ENCODE measurements at regions not wholly inside any gene's neighbourhood (a gene's known extent, or its start where the extent isn't known, plus 50 kb on each side); places are given as distances from the start of the nearest gene placed in this dataset.

GRCh38 chr9:4413856-4414255 is 76.4 kb upstream of the SLC1A1 start:
- H3K4me3 ChIP-seq (ENCODE audit: low read length) = no peak overlapping the region
- TF ChIP-seq CTCF (conservative IDR thresholded peaks at IDR 0.05; ENCODE audit: low read depth, low read length) = no peak
- no peak for DNase-seq (ENCODE audit: low read depth)

- no peak for TF ChIP-seq CTCF (conservative IDR thresholded peaks at IDR 0.05; ENCODE audit: low read depth, low read length)
- no peak for DNase-seq (ENCODE audit: low read depth)
- H3K4me3 ChIP-seq (ENCODE audit: low read length) = no peak overlapping the region
Observed at GRCh38 chr9:4404156-4404555, 86.1 kb upstream of the SLC1A1 start.

GRCh38 chr9:4402501-4402900 is 87.8 kb upstream of the SLC1A1 start:
- no peak for DNase-seq (ENCODE audit: low read depth)
- no peak overlapping the region for H3K4me3 ChIP-seq (ENCODE audit: low read length)
- no peak for TF ChIP-seq CTCF (conservative IDR thresholded peaks at IDR 0.05; ENCODE audit: low read depth, low read length)

GRCh38 chr9:4400731-4401130 is 89.5 kb upstream of the SLC1A1 start:
- no peak for TF ChIP-seq CTCF (conservative IDR thresholded peaks at IDR 0.05; ENCODE audit: low read depth, low read length)
- no peak overlapping the region for H3K4me3 ChIP-seq (ENCODE audit: low read length)
- DNase-seq (ENCODE audit: low read depth) = no peak

GRCh38 chr9:4397917-4398316 is 92.4 kb upstream of the SLC1A1 start:
- no peak for TF ChIP-seq CTCF (conservative IDR thresholded peaks at IDR 0.05; ENCODE audit: low read depth, low read length)
- no peak overlapping the region for H3K4me3 ChIP-seq (ENCODE audit: low read length)
- no peak for DNase-seq (ENCODE audit: low read depth)

- H3K4me3 ChIP-seq (ENCODE audit: low read length) = no peak overlapping the region
- no peak for TF ChIP-seq CTCF (conservative IDR thresholded peaks at IDR 0.05; ENCODE audit: low read depth, low read length)
- no peak for DNase-seq (ENCODE audit: low read depth)
Observed at GRCh38 chr9:4393806-4394523, 94.1 kb upstream of the GLIS3 start.

- TF ChIP-seq CTCF (conservative IDR thresholded peaks at IDR 0.05; ENCODE audit: low read depth, low read length) = no peak
Observed at GRCh38 chr9:4389755-4390154, 89.9 kb upstream of the GLIS3 start.

More at GRCh38 chr9:4389755-4390154, 89.9 kb upstream of the GLIS3 start:
- H3K4me3 ChIP-seq (ENCODE audit: low read length) = no peak overlapping the region
- DNase-seq (ENCODE audit: low read depth) = no peak
